Stomach (tissue), 8 donors: ENCODE measurements at regions not wholly inside any gene's neighbourhood (a gene's known extent, or its start where the extent isn't known, plus 50 kb on each side); places are given as distances from the start of the nearest gene placed in this dataset.

Experiments used
- DNase-seq, 2 donors: peaks; one replicate each; pipeline versions ENCODE4 v3.0.0 to v3.0.0-alpha.2; 2013 to 2019
- H3K27ac ChIP-seq, 5 donors: fragments of 200-600 bp in 4 of 5; sonication (generic) in 4 of 5; one replicate each; pipeline ENCODE4 v1.5.1; 2013 to 2019; ENCODE audit warnings: mild to moderate bottlenecking in 1 of 5, moderate library complexity in 1 of 5
- H3K27me3 ChIP-seq, 3 donors: fragments of 200-600 bp; sonication (generic); one replicate each; pipeline ENCODE4 v1.5.1; 2017 to 2019; ENCODE audit warnings: mixed run types in 1 of 3
- H3K36me3 ChIP-seq, 4 donors: fragments of 200-600 bp; sonication (generic); 1 replicate in 3 of 4; 2 replicates in 1 of 4; pipeline ENCODE4 v1.5.1; 2016 to 2019
- H3K4me1 ChIP-seq, 4 donors: fragments of 200-600 bp; sonication (generic); one replicate each; pipeline ENCODE4 v1.5.1; 2016 to 2019
- H3K4me3 ChIP-seq, 4 donors: fragments of 200-600 bp; sonication (generic) in 3 of 4; one replicate each; pipeline ENCODE4 v1.5.1; 2016 to 2019; ENCODE audit warnings: mild to moderate bottlenecking in 1 of 4
- H3K9me3 ChIP-seq, 4 donors: fragments of 200-600 bp; sonication (generic); one replicate each; pipeline ENCODE4 v1.5.1; 2016 to 2019
- CTCF ChIP-seq, 7 experiments: fragments of 450-650 bp in 4 of 7; fragments of 200-600 bp in 3 of 7; sonication (generic) in 3 of 7; IDR thresholded peaks; one replicate each; pipeline ENCODE4 v1.5.1; 2016 to 2019; ENCODE audit warnings: antibody characterized with exemption in 7 of 7, control low read depth in 2 of 7, mild to moderate bottlenecking in 1 of 7
- EP300 ChIP-seq: sonication (generic); formaldehyde crosslinking; IDR thresholded peaks from one replicate; pipeline ENCODE4 v1.6.1; 2017; ENCODE audit warnings: antibody characterized with exemption
- POLR2A ChIP-seq, 4 donors: fragments of 450-650 bp; IDR thresholded peaks; one replicate each; pipeline ENCODE4 v1.6.1; 2016; ENCODE audit warnings: antibody characterized with exemption in 4 of 4, control low read depth in 2 of 4, mild to moderate bottlenecking in 1 of 4, moderate library complexity in 1 of 4
- POLR2AphosphoS5 ChIP-seq, 3 donors: sonication (generic); formaldehyde crosslinking; IDR thresholded peaks; one replicate each; pipeline ENCODE4 v1.6.1; 2016; ENCODE audit warnings: antibody characterized with exemption in 3 of 3
- WGBS, 5 donors: extraction: QIAGEN DNeasy Blood & Tissue Kit in 3 of 5; methylation state at CpG; one replicate each; pipeline versions ENCODE4 v1.1.5 to v1.1.7; 2013 to 2018; 5-methylcytosine and 5-hydroxymethylcytosine counted together
- intact Hi-C: fragments of 100-400 bp; cut with DNase I; formaldehyde crosslinking; loops from one replicate; pipeline ENCODE4 v1.15.1; 2023; ENCODE audit warnings: low total_unique reads
- donor health status: healthy with polysubstance abuse.
- donor health status: Bipolar disorder and iron deficiency.
- donor health status: healthy.

- intact Hi-C loops = no loop called here
- no peak overlapping the region for H3K27ac ChIP-seq
- no peaks in the 10 kb centered on the region for H3K27me3 ChIP-seq
- H3K4me1 ChIP-seq = no peaks in the 10 kb centered on the region
- no peaks in the 10 kb centered on the region for H3K9me3 ChIP-seq
- no peak overlapping the region for H3K4me3 ChIP-seq
- DNase-seq = no peak
- TF ChIP-seq CTCF (IDR thresholded peaks at IDR 0.05) (no peak), POLR2A (IDR thresholded peaks at IDR 0.05) (no peak), POLR2AphosphoS5 (IDR thresholded peaks at IDR 0.05) (no peak)
- no peaks in the 10 kb centered on the region for H3K36me3 ChIP-seq
Measured at GRCh38 chr7:115368998-115369397, 447.1 kb downstream of the MDFIC start.

- H3K27ac ChIP-seq = no peak overlapping the region
- H3K9me3 ChIP-seq = no peaks in the 10 kb centered on the region
- no peak overlapping the region for H3K4me3 ChIP-seq
- no peak for TF ChIP-seq CTCF (IDR thresholded peaks at IDR 0.05)
- TF ChIP-seq POLR2A (IDR thresholded peaks at IDR 0.05) = no peak
- no peak for TF ChIP-seq POLR2AphosphoS5 (IDR thresholded peaks at IDR 0.05)
- H3K36me3 ChIP-seq = no peaks in the 10 kb centered on the region
- 90 to 100% (median 97%) methylated on average over 2 of the region's 2 CpGs for WGBS, 5 donors
- no peak for DNase-seq
- intact Hi-C loops = no loop called here
- H3K4me1 ChIP-seq = no peaks in the 10 kb centered on the region
- no peaks in the 10 kb centered on the region for H3K27me3 ChIP-seq
Measured at GRCh38 chr7:115363916-115364315, 442.0 kb downstream of the MDFIC start.

GRCh38 chr7:115359955-115360354 is 438.1 kb downstream of the MDFIC start:
- Histone ChIP-seq H3K9me3 (no peaks in the 10 kb centered on the region), H3K27me3 (no peaks in the 10 kb centered on the region), H3K27ac (no peak overlapping the region), H3K36me3 (no peaks in the 10 kb centered on the region), H3K4me3 (no peak overlapping the region), H3K4me1 (no peaks in the 10 kb centered on the region)
- DNase-seq = no peak
- TF ChIP-seq CTCF (IDR thresholded peaks at IDR 0.05) (no peak), EP300 (no peak), POLR2A (IDR thresholded peaks at IDR 0.05) (no peak), POLR2AphosphoS5 (IDR thresholded peaks at IDR 0.05) (no peak)
- intact Hi-C loops = no loop called here

GRCh38 chr7:115359119-115359518 is 437.2 kb downstream of the MDFIC start:
- Histone ChIP-seq H3K4me1 (no peaks in the 10 kb centered on the region), H3K27ac (no peak overlapping the region), H3K9me3 (no peaks in the 10 kb centered on the region), H3K27me3 (no peaks in the 10 kb centered on the region), H3K4me3 (no peak overlapping the region), H3K36me3 (no peaks in the 10 kb centered on the region)
- TF ChIP-seq EP300 = no peak
- no peak for TF ChIP-seq POLR2AphosphoS5 (IDR thresholded peaks at IDR 0.05)
- no peak for TF ChIP-seq POLR2A (IDR thresholded peaks at IDR 0.05)
- no peak for TF ChIP-seq CTCF (IDR thresholded peaks at IDR 0.05)
- no peak for DNase-seq
- 74 to 90% (median 84%) methylated on average over 1 of the region's 1 CpG for WGBS, 5 donors
- intact Hi-C loops = no loop called here

GRCh38 chr7:115357703-115357999 is 435.8 kb downstream of the MDFIC start:
- Histone ChIP-seq H3K4me1 (no peaks in the 10 kb centered on the region), H3K4me3 (no peak overlapping the region), H3K9me3 (no peaks in the 10 kb centered on the region), H3K27me3 (no peaks in the 10 kb centered on the region), H3K27ac (no peak overlapping the region), H3K36me3 (no peaks in the 10 kb centered on the region)
- no peak for DNase-seq
- intact Hi-C loops = no loop called here
- WGBS, 5 donors = 65 to 84% (median 76%) methylated on average over 1 of the region's 1 CpG
- no peak for TF ChIP-seq POLR2AphosphoS5 (IDR thresholded peaks at IDR 0.05)
- no peak for TF ChIP-seq EP300
- no peak for TF ChIP-seq CTCF (IDR thresholded peaks at IDR 0.05)
- no peak for TF ChIP-seq POLR2A (IDR thresholded peaks at IDR 0.05)
